ENCODE measurements at regions not wholly inside any gene's neighbourhood (a gene's known extent, or its start where the extent isn't known, plus 50 kb on each side); places are given as distances from the start of the nearest gene placed in this dataset.

DNA sequence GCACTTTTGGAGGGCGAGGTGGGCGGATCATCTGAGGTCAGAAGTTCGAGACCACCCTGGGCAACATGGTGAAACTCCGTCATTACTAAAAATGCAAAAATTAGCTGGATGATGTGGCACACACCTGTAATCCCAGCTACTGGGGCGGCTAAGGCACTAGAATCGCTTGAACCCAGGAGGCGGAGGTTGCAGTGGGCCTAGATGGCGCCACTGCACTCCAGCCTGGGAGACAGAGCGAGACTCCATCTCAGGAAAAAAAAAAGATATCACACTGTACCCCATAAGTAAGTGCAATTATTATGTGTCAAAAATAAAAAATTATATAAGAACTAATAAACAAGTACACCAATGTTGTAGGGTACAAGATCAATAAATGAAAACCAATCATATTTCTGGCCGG, 200.0 kb downstream of the CDRT15L2 start:
- no peak for FAIRE-seq
- Histone ChIP-seq H3K9me3 (replicated peaks; ENCODE audit: control insufficient read depth, insufficient read depth, low read length) (no peaks in the 10 kb centered on the region), H3K4me2 (ENCODE audit: control insufficient read depth, insufficient read depth) (no peak overlapping the region), H3K27me3 (replicated peaks in 1 of 2; ENCODE audit: control insufficient read depth in 2 of 2, insufficient read depth in 2 of 2, low read length in 1 of 2) (no peaks in the 10 kb centered on the region), H3K36me3 (ENCODE audit: control insufficient read depth in 2 of 2, insufficient read depth in 2 of 2, low read length in 1 of 2) (no peaks in the 10 kb centered on the region), H3K9ac (ENCODE audit: control insufficient read depth, insufficient read depth, low read length) (no peak overlapping the region), H4K20me1 (ENCODE audit: control insufficient read depth, insufficient read depth) (no peaks in the 10 kb centered on the region), H2AFZ (ENCODE audit: control insufficient read depth, low read depth, low read length) (no peak overlapping the region), H3K79me2 (ENCODE audit: control insufficient read depth, insufficient read depth, low read length) (no peaks in the 10 kb centered on the region), H3K4me3 (no peak overlapping the region), H3K27ac (ENCODE audit: control insufficient read depth, insufficient read depth) (no peak overlapping the region), H3K4me1 (ENCODE audit: control insufficient read depth, insufficient read depth, low read length) (no peaks in the 10 kb centered on the region)
- no peak for TF ChIP-seq RAD21 (IDR thresholded peaks at IDR 0.05; ENCODE audit: insufficient read depth, low read depth, low read length)
- ChIA-PET SMC1A (ENCODE audit: uncharacterized antibody, unreplicated experiment) (no interaction called here), CTCF (no interaction called here), POLR2A (no interaction called here), RAD21 (ENCODE audit: unreplicated experiment) (no interaction called here)
- BruUV-seq (replicated peaks): no TSS peak
- DNase-seq (ENCODE audit: low read depth, low spot score): no peak
- no peak for ATAC-seq
- in situ Hi-C loops (cut with MboI) (no loop called here), intact Hi-C loops (cut with micrococcal nuclease; ENCODE audit: unreplicated experiment) (no loop called here)
- 41% methylated on average over 10 of the region's 10 CpGs for WGBS (ENCODE audit: insufficient coverage, insufficient replicate concordance, low lambda C conversion rate, missing lambda C conversion rate)

DNA sequence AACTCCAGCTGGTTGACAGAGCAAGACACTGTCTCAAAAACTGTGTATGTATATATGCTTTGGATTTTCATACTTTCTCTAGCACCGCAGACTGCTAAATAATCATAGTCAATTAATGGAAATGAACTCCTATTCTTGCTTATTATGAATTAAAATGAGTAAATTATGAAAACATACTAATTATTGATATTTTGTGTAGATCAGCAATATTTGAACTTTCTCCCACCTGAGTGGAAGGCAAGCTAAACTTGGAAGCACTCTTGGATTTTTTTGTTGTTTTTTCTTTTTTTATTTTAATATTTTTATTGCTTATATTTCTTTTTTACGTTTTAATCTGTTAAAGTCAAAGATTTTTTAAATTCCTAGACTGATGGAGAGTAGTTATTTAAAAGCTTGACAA, 201.7 kb downstream of the CDRT15L2 start:
- DNase-seq (ENCODE audit: low read depth, low spot score): no peak
- Histone ChIP-seq H3K27me3 (replicated peaks in 1 of 2; ENCODE audit: control insufficient read depth in 2 of 2, insufficient read depth in 2 of 2, low read length in 1 of 2) (no peaks in the 10 kb centered on the region), H3K4me2 (ENCODE audit: control insufficient read depth, insufficient read depth) (no peak overlapping the region), H3K27ac (ENCODE audit: control insufficient read depth, insufficient read depth) (no peak overlapping the region), H3K36me3 (ENCODE audit: control insufficient read depth in 2 of 2, insufficient read depth in 2 of 2, low read length in 1 of 2) (no peaks in the 10 kb centered on the region), H3K79me2 (ENCODE audit: control insufficient read depth, insufficient read depth, low read length) (no peaks in the 10 kb centered on the region), H3K9ac (ENCODE audit: control insufficient read depth, insufficient read depth, low read length) (no peak overlapping the region), H2AFZ (ENCODE audit: control insufficient read depth, low read depth, low read length) (no peak overlapping the region), H3K4me1 (ENCODE audit: control insufficient read depth, insufficient read depth, low read length) (no peaks in the 10 kb centered on the region), H3K9me3 (replicated peaks; ENCODE audit: control insufficient read depth, insufficient read depth, low read length) (no peaks in the 10 kb centered on the region), H3K4me3 (no peak overlapping the region), H4K20me1 (ENCODE audit: control insufficient read depth, insufficient read depth) (no peaks in the 10 kb centered on the region)
- ChIA-PET SMC1A (ENCODE audit: uncharacterized antibody, unreplicated experiment) (no interaction called here), RAD21 (ENCODE audit: unreplicated experiment) (no interaction called here), POLR2A (no interaction called here), CTCF (interaction anchor here (1.2 kb wide), 1 partner anchor 9 kb away, joined by 3 read pairs; no protein-coding TSS in a partner anchor)
- ATAC-seq: no peak
- in situ Hi-C loops (cut with MboI): no loop called here
- BruUV-seq (replicated peaks): no TSS peak
- intact Hi-C loops (cut with micrococcal nuclease; ENCODE audit: unreplicated experiment): no loop called here
- 46% methylated on average over 2 of the region's 2 CpGs for WGBS (ENCODE audit: insufficient coverage, insufficient replicate concordance, low lambda C conversion rate, missing lambda C conversion rate)
- no peak for FAIRE-seq
- TF ChIP-seq PAX8 (IDR thresholded peaks at IDR 0.05): no peak
- TF ChIP-seq ETV6 (conservative IDR thresholded peaks at IDR 0.05 in 1 of 2, IDR thresholded peaks at IDR 0.05 in 1 of 2; ENCODE audit: borderline replicate concordance in 1 of 2, low read depth in 1 of 2): no peak
- no peak for TF ChIP-seq KDM1A (IDR thresholded peaks at IDR 0.05; ENCODE audit: borderline replicate concordance)
- TF ChIP-seq ZNF207 (IDR thresholded peaks at IDR 0.05; ENCODE audit: borderline replicate concordance): no peak
- TF ChIP-seq, protein P1, sequence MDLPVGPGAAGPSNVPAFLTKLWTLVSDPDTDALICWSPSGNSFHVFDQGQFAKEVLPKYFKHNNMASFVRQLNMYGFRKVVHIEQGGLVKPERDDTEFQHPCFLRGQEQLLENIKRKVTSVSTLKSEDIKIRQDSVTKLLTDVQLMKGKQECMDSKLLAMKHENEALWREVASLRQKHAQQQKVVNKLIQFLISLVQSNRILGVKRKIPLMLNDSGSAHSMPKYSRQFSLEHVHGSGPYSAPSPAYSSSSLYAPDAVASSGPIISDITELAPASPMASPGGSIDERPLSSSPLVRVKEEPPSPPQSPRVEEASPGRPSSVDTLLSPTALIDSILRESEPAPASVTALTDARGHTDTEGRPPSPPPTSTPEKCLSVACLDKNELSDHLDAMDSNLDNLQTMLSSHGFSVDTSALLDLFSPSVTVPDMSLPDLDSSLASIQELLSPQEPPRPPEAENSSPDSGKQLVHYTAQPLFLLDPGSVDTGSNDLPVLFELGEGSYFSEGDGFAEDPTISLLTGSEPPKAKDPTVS (IDR thresholded peaks at IDR 0.05; ENCODE audit: low read depth, low read length): no peak
- TF ChIP-seq RELA (IDR thresholded peaks at IDR 0.05; ENCODE audit: borderline replicate concordance, partially characterized antibody): no peak
- no peak for TF ChIP-seq EED (IDR thresholded peaks at IDR 0.05; ENCODE audit: low read depth)
- TF ChIP-seq CBX5 (IDR thresholded peaks at IDR 0.05; ENCODE audit: low read depth): no peak
- TF ChIP-seq KLF5 (IDR thresholded peaks at IDR 0.05; ENCODE audit: partially characterized antibody): no peak
- TF ChIP-seq SREBF2 (IDR thresholded peaks at IDR 0.05; ENCODE audit: low read length): no peak
- no peak for TF ChIP-seq SMAD5 (IDR thresholded peaks at IDR 0.05; ENCODE audit: low read depth)
- TF ChIP-seq CBX3 (IDR thresholded peaks at IDR 0.05; ENCODE audit: borderline replicate concordance, low read depth): no peak
- TF ChIP-seq, protein P2, sequence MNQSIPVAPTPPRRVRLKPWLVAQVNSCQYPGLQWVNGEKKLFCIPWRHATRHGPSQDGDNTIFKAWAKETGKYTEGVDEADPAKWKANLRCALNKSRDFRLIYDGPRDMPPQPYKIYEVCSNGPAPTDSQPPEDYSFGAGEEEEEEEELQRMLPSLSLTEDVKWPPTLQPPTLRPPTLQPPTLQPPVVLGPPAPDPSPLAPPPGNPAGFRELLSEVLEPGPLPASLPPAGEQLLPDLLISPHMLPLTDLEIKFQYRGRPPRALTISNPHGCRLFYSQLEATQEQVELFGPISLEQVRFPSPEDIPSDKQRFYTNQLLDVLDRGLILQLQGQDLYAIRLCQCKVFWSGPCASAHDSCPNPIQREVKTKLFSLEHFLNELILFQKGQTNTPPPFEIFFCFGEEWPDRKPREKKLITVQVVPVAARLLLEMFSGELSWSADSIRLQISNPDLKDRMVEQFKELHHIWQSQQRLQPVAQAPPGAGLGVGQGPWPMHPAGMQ (IDR thresholded peaks at IDR 0.05; ENCODE audit: borderline replicate concordance): no peak
- TF ChIP-seq, protein P3, sequence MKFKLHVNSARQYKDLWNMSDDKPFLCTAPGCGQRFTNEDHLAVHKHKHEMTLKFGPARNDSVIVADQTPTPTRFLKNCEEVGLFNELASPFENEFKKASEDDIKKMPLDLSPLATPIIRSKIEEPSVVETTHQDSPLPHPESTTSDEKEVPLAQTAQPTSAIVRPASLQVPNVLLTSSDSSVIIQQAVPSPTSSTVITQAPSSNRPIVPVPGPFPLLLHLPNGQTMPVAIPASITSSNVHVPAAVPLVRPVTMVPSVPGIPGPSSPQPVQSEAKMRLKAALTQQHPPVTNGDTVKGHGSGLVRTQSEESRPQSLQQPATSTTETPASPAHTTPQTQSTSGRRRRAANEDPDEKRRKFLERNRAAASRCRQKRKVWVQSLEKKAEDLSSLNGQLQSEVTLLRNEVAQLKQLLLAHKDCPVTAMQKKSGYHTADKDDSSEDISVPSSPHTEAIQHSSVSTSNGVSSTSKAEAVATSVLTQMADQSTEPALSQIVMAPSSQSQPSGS (IDR thresholded peaks at IDR 0.05; ENCODE audit: low read length): no peak
- TF ChIP-seq TAF1 (IDR thresholded peaks at IDR 0.05; ENCODE audit: borderline replicate concordance, low read depth, low read length): no peak

Data from GM12878 (cell line).